Iris pigment epithelial cell (primary cell): ENCODE measurements at regions not wholly inside any gene's neighbourhood (a gene's known extent, or its start where the extent isn't known, plus 50 kb on each side); places are given as distances from the start of the nearest gene placed in this dataset.
"Not testable (repeated sequence)": the region's sequence is repeated elsewhere in the genome, so short reads cannot be mapped to it uniquely, and the experiment has no call there.

ENCODE experiments used
- DNase-seq: peaks from one replicate; pipeline ENCODE4 v3.0.0-alpha.2; 2011; ENCODE audit warnings: low read depth

DNA sequence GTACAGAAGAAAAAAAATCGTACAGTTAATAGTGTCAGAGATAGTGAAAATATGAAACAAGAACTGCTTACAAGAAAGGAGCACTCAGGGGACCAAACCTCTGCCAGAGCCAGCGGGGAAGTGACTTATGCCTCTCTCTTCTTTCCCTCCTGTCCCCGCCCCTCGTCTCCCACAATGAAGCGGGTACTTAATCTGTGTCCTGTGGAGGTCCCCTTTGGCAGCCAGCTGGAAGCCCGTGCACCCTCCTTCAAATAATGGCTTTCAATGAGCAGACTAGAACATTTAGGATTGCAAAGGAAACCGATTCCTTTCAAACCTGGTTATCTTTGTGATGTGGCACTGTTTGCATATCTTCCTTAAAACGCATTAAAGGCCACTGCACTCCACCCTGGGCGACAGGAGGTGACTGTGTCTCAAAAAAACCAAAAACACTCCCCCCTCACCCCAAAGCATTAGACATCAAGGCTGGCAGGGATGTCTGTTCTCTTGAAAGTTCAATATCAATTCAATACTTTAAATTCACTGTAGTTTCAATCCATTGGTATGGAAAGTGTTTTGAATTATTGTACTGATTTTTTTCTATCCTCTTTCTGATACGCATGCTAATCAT lies 51.7 kb downstream of the PPIAL4C start:
- DNase-seq, result not testable (repeated sequence)

DNA sequence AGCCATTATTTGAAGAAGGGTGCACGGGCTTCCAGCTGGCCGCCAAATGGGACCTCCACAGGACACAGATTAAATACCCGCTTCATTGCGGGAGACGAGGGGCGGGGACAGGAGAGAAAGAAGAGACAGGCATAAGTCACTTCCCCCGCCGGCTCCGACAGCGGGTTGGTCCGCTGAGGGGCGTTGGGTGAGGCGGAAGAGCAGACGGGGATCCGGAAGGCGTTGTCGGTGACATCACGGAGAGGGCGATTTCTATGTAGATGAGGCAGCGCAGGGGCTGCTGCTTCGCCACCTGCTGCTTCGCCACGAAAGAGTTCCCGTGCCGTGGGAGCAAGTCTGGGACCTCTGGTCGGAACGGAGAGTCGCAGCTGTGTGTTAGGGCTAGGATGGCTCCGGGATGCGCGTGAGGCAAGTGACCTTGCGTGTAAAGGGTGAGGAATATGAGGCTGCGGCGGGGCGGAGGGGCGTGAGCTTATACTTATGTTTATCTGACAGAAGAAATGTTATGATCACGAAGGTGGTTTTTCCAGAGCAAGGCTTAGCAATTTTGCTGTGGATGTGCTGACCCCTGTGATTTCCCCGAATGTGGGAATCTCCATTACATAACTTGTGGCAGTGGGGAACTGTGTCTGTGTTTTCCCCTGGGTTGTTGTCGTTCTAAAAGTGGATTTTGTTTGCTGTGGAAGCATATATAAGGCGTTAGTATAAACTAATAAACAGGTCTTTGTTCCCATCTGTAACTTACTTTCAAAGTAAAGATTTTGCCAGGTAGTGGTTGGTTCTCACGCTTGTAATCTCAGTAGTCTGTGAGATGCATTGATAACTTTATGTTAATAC lies 52.9 kb downstream of the PPIAL4C start:
- peak; percentile 97 for DNase-seq

DNA sequence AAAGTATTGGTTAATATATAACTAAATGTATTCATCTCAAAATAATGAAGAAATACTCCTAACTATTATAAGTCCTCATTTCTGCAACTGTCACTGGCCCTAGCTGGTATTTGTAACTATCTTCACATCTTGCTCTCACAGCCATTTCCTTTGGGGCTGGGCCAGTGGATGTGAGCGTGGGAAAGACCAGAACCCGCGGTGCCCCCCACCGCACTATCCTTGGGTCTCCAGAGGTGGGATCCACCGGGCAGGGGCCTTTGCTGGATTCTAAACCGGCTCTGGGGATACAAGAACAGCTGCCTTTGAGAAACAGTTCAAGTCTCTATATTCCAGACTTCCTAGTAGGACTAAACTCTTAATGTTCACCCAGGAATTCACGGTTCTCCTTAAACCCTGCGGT lies 54.8 kb downstream of the PPIAL4C start:
- not testable (repeated sequence) for DNase-seq

DNA sequence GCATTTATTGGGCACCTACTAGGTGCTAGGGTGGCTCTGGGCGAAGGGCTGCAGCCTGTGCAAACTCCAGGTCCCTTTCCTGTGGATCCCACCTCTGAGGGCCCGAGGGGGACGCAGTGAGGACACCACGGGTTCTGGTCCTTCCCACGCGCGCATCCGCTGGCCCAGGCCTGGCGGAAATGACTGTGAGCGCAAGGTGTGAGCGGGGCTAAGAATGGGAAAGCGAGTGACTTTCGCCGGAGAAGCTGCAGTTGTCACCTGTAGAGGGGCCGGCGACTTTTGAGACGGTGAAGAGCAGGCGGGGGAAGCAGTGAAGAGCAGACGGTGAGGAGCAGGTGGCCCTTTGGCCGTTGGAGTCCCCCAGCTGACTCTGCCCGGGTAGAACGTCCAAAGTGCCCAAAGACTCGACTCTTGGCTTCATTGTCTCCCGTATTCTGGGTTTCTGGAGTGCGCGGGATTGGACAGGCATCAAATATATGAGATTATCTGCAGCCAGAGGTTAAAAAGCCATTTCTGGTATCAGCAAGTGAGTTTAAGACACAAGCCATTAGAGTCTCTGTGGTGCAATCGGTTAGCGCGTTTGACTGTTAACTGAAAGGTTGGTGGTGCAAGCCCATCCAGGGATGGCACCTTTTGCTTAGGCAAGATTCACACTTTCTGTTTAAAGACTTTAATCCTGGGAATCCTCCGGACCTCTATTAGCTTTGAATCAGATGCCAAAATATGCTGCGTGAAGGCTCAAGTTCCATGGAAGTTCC lies 55.4 kb downstream of the PPIAL4C start:
- not testable (repeated sequence) for DNase-seq

DNA sequence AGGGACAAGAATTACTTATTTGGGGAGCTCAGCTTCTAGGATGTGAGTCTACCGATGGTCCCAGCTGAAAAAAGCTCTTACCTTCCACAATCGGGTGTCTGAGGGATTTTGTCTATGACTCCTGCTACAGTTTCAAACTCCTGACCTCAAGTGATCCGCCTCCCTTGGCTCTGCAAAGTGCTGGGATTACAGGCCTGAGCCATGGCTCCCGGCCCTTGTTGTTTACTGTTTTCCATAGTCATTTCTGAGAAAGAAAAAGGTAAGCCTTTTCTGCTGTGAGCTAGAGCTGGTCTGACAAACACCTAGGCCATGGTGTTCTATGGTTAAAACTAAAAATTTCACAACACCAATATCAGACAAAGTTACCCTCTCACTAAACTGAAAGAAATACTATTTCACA lies 57.5 kb downstream of the PPIAL4C start:
- DNase-seq, result not testable (repeated sequence)

DNA sequence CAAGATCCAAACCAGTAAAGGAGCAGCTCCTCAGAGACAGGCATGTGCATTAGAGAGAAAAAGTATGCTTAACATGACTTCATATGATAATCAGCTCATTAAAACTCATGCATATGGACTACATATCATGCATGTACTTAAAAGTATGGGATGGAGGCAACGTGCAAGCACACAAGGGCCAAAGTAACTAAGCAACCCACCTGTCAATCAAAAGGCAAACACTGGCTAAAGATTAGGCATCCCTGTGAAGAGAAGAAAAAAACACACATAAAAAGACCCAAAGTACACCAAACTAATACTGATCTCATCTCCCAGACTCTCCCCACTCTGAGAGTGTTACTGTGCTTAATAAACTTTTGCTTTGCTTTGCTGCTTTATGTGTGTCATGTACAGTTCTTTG lies 61.2 kb downstream of the PPIAL4C start:
- DNase-seq, result not testable (repeated sequence)

DNA sequence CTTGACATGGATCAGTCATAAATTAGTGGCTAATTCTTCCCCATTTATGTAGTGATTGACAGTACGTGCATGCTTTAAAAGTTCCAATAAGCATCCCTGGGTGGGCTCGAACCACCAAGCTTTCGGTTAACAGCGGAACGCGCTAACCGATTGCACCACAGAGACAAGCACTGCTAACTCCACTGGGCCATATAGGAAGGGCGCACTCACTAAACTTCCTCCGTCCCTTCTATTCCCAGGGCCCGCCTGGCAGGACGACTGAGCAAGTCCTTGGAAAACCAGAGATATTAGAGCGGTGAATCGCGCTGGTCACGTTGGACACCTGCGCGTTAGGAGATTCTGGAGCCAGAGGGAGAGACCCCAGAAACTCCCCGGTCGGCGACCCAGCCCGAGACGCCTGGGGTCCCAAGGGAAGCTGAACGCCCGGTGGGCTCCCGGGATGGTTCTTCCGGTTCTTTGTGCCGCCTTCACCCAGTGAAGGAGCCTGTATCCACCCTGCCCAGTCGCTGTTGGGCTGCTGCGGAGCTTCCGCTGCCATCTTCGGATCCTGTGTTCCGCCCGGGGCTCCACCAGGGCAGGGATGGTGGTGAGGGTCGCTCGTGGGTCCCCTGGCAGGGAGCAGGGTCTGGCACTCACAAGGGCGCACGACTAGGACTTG lies 62.8 kb downstream of the PPIAL4C start:
- not testable (repeated sequence) for DNase-seq

DNA sequence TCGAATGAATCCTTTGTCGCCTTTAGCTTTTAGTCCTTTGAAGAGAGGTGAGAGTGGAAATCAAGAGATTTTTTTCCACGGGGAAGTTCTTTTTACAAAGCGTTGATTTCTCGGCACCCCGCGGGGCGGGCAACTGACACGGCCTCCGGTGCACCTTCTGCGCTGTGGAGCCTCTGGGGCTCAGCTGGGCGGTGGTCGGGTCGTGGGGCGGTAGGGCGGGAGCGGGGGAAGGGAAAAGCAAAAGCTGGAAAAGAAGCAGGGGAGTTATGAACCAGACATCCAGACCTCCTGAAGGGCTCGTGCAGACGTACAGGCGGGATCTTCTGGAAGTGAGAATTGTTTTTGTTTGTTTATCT lies 63.3 kb downstream of the PPIAL4C start:
- not testable (repeated sequence) for DNase-seq

DNA sequence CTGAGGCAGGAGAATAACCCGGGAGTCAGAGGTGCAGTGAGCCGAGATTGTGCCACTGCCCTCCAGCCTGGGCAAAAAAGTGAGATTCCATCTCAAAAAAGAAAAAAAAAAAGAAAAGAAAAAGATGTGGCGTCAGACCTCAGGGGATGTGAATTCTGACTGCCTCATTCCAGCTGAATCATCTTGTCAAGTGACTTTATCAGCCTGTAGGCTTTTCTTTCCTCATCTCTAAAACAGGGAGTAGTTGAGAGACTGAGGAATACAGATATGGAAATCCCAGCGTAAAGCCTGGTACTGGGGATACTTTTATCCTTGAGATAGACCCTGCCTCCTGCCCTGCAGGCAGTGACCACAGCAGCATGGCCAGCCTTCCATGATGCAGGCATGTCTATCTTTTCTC lies 74.1 kb downstream of the PPIAL4C start:
- not testable (repeated sequence) for DNase-seq

DNA sequence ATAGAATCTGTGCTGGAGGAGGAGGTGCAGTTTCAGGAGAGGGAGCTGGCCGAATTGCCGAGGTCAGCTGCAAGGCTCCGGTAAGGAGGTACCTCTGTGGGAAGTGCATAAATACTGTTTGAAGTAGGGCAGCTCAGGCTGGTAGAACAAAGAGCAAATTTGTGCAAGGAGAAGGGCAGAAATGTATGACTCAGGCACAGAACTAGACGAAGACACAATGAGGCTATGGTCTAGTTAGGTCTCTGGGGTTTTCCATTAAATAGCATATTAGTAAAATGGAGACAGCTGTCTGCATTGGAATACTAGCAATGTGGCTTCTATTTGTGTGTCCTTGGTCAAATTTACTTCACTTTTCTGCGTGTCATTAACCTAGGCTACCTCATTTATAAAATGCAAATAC lies 74.5 kb downstream of the PPIAL4C start:
- not testable (repeated sequence) for DNase-seq

DNA sequence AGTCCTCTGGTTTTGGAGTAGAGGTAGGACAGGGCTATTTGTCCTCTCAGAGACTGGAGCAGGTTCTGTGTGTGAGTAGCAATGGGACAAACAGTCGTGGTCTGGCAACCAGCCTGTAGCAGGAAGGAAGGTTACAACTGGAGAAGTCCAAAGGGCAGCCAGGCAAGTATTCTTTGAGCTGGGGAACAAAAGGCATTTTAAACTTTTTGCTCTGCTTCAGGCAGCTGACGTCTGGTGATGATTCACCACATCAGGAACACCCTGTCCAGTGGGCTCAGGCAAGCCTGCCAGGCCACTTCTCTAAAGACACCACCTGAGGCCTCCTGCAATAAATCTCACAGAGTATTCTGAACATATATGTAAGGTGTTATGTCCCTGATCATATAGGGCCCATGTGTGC lies 81.0 kb downstream of the PPIAL4C start:
- DNase-seq, result peak; percentile 6

DNA sequence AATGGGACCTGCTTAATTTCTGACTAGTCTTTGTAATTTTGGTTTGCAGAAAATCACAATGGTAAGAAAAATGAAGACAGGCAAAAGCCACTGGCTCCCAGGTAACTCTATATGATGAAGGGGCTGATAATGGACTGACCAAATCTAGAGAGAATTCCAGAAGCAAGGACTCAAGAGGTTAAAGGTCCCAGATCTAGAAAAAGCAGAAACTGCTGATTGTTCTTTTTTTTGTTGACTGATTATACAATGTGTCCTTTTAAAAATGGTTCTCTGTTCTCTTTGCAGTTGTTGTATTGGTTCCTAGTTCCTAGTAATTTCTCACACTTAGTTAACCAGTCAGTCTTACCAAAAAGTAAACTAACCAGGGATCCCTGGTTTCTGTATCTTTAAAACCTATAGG lies 81.4 kb downstream of the PPIAL4C start:
- not testable (repeated sequence) for DNase-seq

DNA sequence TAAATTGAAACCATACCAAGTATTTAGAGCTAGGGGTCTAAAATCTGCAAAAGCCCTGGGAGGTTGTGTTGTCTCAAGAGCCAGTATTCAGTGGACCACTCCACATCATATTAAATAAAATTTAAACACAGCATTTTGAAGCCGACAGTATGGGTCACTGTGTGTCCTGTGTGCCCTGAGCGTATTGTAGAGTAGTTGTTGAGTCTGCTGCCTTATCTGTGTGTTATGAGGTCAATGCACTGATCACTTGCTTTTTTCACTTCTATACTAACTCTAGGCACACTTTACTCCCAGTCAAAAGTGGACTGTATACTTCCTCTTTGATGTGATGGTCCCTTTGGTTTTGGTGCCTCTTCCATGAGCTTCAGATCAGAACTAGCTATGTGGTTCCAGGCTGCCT lies 81.9 kb downstream of the PPIAL4C start:
- not testable (repeated sequence) for DNase-seq

DNA sequence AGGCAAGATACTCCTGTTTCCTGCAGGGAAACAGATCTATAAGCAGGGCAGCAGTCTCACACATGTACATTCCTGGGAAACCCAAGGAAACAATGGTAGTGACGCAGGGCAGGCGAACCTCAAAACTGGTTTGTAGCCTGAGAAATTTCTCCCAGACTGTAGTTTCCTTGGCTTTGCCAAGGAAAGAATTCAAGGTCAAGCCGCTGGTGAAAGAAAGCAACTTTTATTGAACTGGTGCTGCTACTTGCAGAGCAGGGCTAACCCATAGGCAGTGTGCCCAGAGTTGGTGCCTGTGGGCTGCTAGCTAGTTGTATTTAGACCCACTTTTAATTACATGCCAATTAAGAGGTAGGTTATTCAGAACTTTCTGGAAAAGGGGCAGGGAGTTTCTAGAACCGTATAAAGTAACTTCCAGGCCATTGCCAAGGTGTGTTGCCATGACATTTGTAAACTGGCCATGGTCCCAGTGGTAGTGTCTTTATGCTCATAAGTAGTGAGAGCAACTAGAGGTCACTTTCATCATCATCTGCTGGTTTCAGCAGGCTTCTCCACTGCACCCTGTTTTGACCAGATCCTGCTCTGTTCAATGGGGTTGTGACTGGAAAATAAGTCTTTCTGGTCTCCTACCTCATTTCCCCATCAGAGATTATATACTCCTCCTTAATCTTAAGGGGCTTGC lies 89.7 kb downstream of the PPIAL4C start:
- not testable (repeated sequence) for DNase-seq

DNA sequence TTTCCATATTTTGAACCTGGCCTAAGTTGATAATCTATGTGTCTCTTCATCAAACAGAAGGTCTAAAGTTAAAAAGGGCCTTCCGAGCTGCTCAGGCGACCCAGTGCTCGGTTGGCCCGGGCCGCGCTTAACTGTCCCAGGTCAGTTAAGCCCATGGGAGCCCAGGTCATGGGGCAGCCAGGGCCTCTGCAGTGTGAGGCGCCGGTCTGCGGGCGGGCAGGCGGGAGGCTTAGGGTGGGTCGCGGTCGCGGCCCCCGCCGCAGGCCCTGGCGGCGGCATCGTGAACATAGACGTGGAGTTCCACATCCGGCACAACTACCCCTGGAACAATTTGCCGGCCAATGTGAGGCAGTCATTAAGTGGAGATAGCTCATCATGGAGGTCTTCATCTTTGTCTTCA lies 91.3 kb downstream of the PPIAL4C start:
- DNase-seq, result not testable (repeated sequence)

DNA sequence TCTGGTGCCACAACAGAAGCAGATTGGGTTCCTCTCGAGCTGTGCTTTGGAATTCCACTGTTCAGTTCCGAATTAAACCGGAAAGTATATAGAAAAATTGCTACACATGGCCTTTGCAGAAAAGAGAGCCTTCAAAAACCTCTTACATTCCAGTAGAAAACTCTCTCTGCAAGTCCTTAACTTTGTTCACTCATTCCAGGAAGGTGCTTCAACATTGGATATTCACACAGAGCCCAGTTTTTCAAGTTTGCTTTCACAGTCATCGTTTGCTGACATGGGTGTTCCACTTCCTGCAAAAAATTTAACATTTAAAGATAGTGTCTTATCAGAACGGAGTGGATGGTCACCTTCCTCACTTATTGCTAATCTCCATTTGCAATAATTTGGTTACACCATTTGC lies 93.7 kb downstream of the PPIAL4C start:
- not testable (repeated sequence) for DNase-seq

DNA sequence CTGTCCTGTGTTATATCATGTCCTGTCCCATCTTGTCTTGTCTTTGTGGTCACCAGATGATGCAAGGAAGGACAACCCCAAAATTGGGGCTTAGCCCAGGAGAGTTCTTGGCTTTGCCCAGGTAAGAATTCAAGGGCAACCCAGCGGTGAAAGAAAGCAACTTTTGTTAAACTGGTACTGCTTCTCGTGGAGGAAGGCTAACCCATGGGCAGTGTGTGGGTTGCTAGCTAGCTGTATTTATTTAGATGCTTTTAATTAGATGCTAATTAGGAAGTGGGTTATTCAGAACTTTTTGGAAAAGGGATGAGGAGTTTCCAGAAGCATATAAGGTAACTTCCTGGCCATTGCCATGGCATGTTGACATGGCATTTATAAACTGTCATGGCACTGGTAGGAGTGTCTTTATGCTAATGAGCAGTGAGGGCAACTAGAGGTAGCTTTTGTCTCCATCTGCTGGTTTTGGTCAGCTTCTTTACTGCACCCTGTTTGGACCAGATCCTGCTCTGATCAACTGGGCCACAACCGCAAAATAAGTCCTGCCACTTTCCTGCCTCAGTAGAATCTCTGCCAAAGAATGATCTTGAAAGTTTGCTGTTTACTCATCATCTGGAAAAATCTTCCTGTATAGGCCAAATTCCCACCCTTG lies 95.8 kb upstream of the FCGR1A start:
- not testable (repeated sequence) for DNase-seq

DNA sequence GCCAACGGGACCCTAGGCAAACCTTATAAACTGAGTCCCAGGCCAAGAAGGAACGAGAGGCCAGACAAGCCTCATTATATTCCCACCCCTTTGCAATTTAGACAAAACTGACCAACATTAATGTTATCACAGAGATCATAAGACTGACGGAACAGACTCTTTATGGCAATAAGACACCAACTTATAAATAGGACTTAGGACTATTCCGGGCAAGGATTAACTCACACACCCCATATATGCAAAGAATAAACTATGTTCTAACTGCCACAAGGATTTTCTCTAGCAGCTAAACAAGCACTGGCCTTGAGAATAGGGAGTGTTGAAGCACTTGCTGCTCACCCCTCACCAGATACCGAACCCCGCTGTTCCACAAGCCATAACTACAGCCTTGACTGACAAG lies 91.1 kb upstream of the FCGR1A start:
- not testable (repeated sequence) for DNase-seq

DNA sequence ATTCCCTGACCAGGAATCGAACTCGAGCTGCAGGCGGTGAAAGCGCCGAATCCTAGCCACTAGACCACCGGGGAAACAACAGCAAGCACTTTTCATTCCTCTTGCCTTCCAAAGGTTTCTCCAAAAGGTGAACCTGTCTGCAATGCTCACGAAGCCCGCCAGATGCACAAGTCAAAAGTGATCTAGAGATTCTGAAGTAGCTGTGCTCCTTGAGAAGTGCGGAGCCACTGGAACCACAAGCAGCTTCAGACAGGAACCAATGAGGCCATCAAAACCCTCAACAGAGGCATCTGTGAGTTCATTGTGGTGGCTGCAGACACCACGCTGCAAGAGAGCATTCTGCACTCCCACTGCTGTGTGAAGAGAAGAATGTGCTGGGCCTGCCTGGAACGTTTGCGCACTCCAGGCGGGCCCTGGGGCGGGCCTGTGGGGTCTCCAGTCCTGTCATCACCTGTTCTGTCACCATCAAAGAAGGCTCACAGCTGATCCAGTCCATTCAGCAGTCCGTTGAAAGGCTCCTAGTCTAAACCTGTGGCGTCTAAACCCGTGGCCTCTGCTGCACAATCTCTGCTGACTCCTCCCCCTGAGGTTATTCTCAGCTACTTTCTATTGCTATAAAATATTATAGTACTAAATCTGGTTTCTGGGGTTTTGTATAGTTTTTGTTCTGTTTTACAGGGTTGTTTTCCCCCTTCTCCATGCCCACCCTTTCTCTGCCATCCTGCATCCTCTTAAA lies 89.5 kb upstream of the FCGR1A start:
- not testable (repeated sequence) for DNase-seq

DNA sequence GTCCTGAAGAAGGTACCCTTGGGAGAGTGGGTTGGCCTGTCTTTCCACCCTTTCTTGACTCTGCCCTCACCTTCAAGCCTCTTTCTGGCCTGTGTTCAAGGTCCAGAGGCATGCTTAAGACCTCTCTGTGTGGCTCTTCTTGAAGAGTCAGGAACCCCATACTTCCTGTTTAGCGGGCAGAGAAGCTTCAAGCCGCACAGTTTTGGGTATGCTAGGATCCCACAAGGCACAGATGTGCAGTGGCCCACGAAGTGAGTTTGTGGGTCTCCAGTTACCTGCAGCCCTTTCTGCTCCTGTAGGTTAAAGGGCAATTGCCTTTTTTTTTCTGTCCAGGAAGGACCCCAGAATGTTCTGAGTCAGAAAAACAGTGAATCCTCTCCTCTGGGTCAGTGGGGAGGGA lies 87.4 kb upstream of the FCGR1A start:
- not testable (repeated sequence) for DNase-seq
